ENCODE measurements at regions not wholly inside any gene's neighbourhood (a gene's known extent, or its start where the extent isn't known, plus 50 kb on each side); places are given as distances from the start of the nearest gene placed in this dataset.
"Not testable (repeated sequence)": the region's sequence is repeated elsewhere in the genome, so short reads cannot be mapped to it uniquely, and the experiment has no call there.

- no peak for DNase-seq (ENCODE audit: low spot score)
These were observed 142.4 kb upstream of the ERCC6L2 start for GRCh38 chr9:95732802-95733688.

DNA sequence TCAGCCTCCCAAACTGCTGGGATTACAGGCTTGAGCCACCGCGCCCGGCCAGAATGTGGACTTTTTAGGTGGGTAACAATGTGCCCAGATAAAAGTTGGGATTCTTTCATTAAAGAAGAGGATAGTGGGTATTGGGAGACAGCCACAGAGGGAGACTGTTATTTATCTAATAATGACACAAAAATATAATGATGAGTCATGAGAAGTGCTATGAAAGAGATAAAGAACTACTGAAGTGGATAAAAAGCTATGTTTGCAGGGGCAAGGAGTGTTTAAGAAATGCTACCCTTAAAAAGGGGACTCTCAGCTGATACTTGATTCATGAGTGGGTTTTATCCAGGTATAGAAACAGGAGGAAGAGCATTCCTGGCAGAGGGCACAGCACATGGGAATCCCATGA, 143.6 kb upstream of the ERCC6L2 start:
- no peak for DNase-seq (ENCODE audit: low spot score)

- DNase-seq (ENCODE audit: low spot score) = no peak
These were observed 145.7 kb upstream of the ERCC6L2 start for GRCh38 chr9:95729669-95730368.

DNA sequence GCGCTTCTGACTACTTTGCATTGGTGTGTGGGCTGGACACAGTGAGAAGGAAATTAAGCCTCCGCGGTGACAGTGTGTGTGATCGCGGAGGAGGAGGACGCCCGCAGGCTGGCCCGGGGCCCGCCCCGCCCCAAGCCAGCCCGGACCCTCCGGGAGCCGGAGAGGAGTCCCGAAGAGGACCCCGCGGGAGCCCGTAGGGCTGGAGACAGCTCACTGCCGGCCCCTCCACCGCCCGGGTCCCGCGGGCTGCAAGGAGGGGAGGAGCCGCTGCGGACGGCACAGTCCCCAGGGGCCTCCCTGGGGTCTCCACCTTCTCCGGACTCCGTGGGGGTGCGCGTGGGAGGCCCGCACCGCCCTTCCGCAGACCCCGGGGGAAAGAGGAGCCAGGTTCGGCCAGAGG, 146.4 kb upstream of the ERCC6L2 start:
- no peak for DNase-seq (ENCODE audit: low spot score)

DNA sequence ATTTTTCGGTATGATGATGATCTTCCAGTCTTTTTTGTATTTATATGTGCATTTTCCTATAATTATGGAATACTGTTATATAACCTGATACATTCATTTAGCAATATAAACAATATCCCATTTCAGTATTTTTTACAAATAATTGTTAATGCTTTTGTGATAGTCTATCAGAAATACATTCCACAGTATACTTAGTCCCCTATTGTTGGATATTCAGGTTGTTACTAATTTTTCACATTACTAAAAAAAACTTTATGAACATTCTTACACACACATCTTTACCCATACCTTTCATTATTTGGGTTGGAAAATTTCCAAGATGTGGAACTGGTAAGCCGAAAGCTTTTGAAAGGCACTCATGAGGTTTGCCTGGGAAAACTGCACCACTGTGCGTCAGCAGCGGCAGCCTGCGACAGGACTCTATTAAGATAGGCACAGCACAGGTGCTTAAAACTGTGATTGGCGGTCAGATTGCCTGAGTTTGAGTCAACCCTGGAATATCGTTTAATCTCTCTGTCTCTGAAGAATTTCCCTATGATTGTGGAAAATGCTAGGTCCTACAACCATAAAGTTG, 147.5 kb upstream of the ERCC6L2 start:
- no peak for DNase-seq (ENCODE audit: low spot score)

DNA sequence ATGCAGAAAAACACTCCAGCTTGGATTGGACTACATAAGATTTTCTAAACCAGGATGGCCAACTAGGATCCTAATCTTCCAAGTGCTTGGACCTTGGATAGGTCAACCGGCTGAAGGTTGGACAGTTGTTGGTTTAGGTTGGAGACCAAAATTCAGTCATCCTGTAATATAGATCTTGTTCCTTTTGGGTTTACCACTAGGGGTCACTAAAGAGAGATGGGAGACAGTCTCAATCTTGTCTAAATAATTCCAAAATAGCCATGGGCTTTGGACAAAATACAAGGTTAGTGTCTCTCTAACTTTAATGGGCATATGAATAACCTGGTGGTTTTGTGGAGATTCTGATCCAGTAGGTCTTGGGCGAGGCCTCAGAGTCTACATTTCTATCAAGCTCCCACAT, 148.7 kb upstream of the ERCC6L2 start:
- DNase-seq (ENCODE audit: low spot score) = peak; percentile 81

GRCh38 chr9:95725045-95725444, 150.4 kb upstream of the ERCC6L2 start:
- no peak for DNase-seq (ENCODE audit: low spot score)

GRCh38 chr9:95724253-95724991, 151.1 kb upstream of the ERCC6L2 start:
- no peak for DNase-seq (ENCODE audit: low spot score)

- DNase-seq (ENCODE audit: low spot score) = no peak
These were observed 153.3 kb upstream of the ERCC6L2 start for GRCh38 chr9:95722141-95722540.

DNA sequence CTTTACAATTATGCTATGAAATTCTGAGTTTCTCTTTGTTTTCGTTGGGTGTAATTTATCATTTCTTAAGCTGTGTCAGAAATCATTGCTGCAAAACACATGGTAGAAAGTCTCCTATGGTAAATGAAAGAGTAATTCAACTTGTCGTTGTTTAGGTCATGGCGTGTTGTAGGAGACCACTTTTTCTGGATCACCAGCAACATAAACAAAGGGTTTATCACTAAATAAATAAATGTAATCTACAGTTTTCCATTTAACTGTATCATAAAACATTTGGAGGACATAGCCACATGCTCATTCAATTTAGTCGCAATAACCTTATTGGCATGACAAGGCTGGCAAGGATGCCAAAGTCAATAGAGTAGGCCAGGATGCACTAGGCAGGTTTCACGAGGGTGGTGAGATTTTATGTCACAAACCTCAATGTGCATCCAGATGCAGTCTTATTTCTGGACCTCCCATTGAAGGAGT, 154.4 kb upstream of the ERCC6L2 start:
- DNase-seq (ENCODE audit: low spot score) = no peak

- no peak for DNase-seq (ENCODE audit: low spot score)
These were observed 155.0 kb upstream of the ERCC6L2 start for GRCh38 chr9:95720496-95720895.

DNA sequence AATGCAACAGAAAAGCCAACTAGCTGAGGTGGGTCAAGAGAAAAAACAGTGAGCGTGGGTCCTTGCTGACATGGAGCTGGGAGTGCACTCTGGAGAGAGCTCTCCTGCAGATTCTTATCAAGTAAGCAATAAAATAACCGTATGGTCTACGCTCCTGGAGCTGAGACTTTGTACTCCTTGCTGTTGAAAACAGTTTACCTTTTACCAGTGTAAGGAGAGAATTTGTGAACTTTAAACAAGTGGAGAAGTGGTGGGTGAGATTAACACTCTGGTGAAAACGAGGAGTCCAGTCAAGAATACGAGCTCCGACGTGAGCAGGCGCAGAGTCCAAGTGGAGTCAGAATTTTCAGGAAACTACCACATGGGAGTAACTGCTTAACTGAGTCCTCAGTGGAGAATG, 156.1 kb upstream of the ERCC6L2 start:
- DNase-seq (ENCODE audit: low spot score) = no peak

- no peak for DNase-seq (ENCODE audit: low spot score)
These were observed 157.2 kb upstream of the ERCC6L2 start for GRCh38 chr9:95718263-95718662.

- no peak for DNase-seq (ENCODE audit: low spot score)
These were observed 159.5 kb upstream of the ERCC6L2 start for GRCh38 chr9:95715868-95716435.

DNA sequence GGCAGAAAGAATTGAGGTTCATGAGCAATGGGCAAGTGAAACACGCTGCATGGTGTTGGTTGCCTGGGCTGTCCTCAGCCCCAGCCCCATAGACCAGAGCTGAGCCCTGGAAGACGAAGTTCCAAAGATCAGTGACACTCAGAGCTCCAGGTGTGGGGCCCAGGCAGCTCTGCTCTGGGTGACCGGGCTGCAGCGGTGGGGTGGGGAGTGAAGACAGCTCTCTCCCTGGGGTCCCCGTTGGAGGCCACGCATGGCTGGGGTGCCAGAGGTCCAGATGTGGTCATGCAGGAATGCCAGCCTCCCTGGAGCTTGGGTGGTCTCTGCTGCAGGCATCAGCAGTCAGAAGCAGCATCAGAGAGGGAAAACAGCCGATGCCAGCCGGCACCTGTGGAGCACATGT, 165.0 kb upstream of the ERCC6L2 start:
- no peak for DNase-seq (ENCODE audit: low spot score)

DNA sequence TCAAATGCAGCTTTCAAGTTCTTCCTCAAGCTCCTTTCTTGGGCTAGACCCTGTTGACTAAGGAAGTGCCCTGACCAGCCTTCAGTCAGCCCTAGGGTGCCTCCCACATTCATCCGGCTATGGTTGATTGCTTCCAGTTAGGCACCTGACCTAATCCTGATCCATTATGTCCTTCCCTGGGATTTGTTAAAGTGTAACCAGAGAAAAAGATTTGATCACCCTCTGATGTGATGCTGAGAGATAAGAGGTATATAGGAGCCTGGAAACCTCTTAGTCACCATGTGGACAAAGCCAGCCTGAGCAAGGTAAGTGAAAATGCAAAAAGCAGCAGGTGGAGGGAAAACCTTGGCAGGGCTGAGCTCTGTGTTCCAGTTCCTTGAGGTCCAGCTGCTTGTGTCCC, 178.8 kb upstream of the ERCC6L2 start:
- no peak for DNase-seq (ENCODE audit: low spot score)

GRCh38 chr9:95691435-95691834, 174.7 kb upstream of the PTCH1 start:
- no peak for DNase-seq (ENCODE audit: low spot score)

GRCh38 chr9:95689669-95690068, 172.9 kb upstream of the PTCH1 start:
- no peak for DNase-seq (ENCODE audit: low spot score)

DNA sequence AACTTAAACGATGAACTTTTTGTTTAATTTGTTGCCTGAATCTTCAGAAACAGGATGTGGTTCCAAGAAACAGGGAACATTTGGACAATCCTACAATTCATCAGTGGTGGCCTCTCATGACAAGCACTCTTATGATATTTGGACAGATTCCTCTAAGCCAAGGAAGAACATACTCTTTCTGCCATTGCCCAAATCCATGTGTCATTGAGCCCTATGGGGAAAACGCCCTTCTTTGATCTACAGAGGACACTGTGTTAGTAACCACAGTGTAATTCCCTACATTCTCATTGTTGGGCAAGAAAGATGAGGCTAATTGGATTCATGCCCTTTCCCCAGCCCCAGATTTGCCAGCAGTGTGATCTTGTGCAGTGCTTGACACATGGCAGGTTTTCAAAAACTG, 167.7 kb upstream of the PTCH1 start:
- DNase-seq (ENCODE audit: low spot score) = no peak

DNA sequence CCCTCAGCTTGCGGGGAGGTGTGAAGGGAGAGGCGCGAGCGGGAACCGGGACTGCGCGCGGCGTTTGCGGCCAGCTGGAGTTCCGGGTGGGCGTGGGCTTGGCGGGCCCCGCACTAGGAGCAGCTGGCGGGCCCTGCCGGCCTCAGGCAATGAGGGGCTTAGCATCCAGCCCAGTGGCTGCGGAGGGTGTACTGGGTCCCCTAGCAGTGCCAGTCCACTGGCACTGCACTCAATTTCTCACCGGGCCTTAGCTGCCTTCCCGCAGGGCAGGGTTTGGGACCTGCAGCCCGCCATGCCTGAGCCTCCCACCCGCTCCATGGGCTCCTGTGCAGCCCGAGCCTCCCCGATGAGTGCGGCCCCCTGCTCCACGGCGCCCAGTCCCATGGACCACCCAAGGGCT, 163.5 kb upstream of the PTCH1 start:
- DNase-seq (ENCODE audit: low spot score) = not testable (repeated sequence)

GRCh38 chr9:95679874-95680273, 163.1 kb upstream of the PTCH1 start:
- no peak for DNase-seq (ENCODE audit: low spot score)

GRCh38 chr9:95678759-95679158, 162.0 kb upstream of the PTCH1 start:
- no peak for DNase-seq (ENCODE audit: low spot score)
